NCI-H187 (cell line): ENCODE measurements at regions not wholly inside any gene's neighbourhood (a gene's known extent, or its start where the extent isn't known, plus 50 kb on each side); places are given as distances from the start of the nearest gene placed in this dataset.
"Not testable (repeated sequence)": the region's sequence is repeated elsewhere in the genome, so short reads cannot be mapped to it uniquely, and the experiment has no call there.

Experiments
- DNase-seq, 2 experiments: peaks; one replicate each; lab custom pipeline; 2025; lab: John Stamatoyannopoulos, UW

- not testable (repeated sequence) for DNase-seq
Observed at GRCh38 chr3:125810010-125810409, 159.0 kb upstream of the ROPN1B start.

DNA sequence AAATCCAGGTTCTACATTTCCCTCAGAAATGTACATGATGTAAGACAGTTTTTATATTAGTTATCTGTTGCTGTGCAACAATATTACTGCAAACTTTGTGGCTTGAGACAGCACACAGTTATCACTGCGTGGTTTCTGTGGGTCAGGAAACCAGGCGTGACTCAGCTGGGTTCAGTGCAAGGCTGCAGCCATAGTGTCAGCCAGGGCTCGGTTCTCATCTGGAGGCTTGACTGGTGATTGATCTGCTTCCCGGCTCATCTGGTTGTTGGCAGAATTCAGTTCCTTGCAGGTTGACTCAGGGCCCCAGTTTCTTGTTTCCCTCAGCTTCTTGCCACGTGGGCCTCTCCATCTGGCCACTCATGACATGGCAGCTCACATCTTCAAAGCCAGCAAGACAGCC lies 146.8 kb upstream of the ROPN1B start:
- DNase-seq = not testable (repeated sequence)

- DNase-seq = not testable (repeated sequence)
Observed at GRCh38 chr3:125831005-125831750, 137.8 kb upstream of the ROPN1B start.

DNA sequence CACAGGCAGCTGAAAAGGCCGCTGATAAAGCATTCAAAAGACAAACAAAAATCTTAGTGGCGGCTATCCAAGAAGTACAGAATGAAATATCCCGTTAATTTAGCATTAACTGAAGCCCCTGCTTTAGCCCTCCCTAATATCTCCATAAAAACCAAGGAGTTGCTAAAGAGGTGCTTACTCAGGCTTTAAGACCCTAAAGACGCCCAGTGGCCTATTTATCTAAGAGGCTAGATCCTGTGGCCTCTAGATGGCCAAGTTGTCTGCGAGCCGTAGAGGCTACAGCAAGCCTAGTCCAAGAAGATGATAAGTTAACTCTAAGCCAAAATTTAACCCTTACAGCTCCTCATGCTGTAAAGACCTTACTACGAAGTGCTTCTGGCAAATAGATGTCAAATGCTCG lies 133.4 kb upstream of the ROPN1B start:
- DNase-seq = not testable (repeated sequence)

DNA sequence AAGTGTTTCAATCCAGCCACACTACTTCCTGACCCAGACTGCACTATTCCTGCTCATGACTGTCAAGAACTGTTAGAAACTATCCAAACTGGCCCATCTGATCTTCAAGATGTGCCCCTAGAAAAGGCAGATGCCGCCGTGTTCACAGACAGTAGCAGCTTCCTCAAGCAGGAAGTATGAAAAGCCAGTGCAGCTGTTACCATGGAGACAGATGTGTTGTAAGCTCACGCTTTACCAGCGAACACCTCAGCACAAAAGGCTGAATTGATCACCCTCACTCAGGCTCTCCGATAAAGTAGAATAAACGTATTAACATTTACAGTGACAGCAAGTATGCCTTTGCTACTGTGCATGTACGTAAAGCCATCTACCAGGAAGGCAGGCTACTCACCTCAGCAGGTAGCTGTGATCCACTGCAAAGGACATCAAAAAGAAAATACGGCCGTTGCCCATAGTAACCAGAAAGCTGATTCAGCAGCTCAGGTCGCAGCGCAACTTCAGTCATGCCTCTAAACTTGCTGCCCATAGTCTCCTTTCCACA lies 132.9 kb upstream of the ROPN1B start:
- not testable (repeated sequence) for DNase-seq

GRCh38 chr3:125836786-125837185 lies 132.2 kb upstream of the ROPN1B start:
- DNase-seq = not testable (repeated sequence)

DNA sequence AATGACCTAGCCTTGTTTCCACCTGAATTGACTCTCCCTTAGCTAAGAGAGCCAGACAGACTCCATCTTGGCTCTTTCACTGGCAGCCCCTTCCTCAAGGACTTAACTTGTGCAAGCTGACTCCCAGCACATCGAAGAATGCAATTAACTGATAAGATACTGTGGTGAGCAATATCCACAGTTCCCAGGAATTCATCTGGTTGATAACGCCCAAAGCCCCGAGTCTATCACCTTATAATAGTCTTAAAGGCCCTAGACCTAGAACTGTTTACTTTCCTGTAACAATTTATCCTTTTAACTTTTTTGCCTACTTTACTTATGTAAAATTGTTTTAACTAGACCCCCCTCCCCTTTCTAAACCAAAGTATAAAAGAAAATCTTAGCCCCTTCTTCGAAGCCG lies 130.1 kb upstream of the ROPN1B start:
- not testable (repeated sequence) for DNase-seq

DNA sequence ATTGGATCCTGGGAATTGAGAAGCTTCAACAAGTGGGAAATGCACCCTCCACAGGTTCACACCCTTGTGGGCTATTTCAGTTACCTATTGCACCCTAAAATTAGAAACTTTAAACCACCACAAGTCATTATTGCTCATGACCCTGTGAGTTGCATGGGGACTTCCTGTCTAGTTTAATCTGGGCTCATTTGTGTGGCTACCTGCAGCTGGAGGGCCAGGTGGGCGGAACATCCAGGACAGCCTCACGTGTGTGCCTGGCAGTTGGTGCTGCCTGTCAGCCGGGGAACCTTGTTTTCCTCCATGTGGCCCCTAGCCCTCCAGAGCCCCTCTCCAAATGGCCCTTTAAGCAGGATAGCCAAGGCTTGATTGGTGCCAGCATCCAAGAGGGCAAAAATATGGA lies 128.5 kb upstream of the ROPN1B start:
- not testable (repeated sequence) for DNase-seq

DNA sequence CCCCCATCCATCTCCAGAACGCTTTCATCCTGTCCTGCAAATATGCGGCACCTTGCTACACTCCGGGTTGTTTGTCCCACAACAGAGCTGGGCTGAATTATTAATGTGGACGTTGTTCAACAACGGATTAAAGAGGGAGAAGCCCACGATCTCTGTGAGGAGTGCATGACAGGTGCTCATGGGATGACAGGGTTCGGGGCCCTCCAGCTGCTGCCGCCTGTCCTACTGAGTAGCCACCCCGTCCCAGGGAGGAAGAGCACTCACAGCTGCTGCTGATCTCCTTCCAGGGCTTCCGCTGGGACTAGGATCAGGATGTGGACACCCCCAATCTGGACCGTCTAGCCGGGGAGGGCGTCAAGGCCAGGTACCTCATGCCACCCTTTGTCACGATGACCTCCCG lies 121.0 kb upstream of the ROPN1B start:
- DNase-seq = not testable (repeated sequence)

DNA sequence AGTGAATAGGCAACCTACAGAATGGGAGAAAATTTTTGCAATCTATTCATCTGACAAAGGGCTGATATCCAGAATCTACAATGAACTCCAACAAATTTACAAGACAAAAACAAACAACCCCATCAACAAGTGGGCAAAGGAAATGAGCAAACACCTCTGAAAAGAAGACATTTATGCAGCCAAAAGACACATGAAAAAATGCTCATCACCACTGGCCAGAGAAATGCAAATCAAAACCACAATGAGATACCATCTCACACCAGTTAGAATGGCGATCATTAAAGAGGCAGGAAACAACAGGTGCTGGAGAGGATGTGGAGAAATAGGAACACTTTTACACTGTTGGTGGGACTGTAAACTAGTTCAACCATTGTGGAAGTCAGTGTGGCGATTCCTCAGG lies 114.0 kb upstream of the ROPN1B start:
- DNase-seq = not testable (repeated sequence)

DNA sequence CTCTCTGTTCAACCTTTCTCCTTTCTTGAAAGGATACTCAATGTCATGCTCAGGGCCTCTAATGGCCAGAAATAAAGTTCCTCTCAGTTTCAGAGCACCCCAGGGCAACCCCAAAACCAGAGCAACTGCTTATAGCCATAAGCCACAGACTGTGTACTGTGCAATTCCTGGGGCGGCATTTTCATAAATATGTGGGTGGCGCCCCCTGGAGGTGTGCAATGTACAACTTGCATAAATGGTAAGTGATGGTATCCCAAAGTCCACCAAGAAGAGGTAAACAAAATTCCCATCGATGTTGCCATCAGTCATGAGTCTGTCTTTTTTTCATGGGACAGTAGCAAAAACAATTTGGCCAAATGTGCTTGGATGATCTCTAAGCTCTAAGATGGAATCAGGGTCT lies 108.4 kb upstream of the ROPN1B start:
- not testable (repeated sequence) for DNase-seq

- not testable (repeated sequence) for DNase-seq
Observed at GRCh38 chr3:125862841-125863254, 106.1 kb upstream of the ROPN1B start.

DNA sequence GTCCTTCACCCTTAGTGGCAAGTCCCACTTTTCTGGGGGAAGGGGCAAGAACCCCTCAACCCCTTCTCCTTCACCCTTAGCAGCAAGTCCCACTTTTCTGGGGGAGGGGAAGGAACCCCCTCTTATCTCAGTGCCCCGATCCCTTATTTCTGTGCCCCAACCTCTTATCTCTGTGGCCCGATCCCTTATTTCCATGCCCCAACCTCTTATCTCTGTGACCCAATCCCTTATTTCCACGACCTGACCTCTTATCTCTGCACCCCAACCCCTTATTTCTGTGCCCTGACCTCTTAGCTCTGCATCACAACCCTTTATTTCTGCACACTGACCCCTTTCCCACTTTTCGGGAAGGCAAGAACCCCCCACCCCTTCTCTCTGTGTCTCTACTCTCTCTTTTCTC lies 104.4 kb upstream of the ROPN1B start:
- not testable (repeated sequence) for DNase-seq

DNA sequence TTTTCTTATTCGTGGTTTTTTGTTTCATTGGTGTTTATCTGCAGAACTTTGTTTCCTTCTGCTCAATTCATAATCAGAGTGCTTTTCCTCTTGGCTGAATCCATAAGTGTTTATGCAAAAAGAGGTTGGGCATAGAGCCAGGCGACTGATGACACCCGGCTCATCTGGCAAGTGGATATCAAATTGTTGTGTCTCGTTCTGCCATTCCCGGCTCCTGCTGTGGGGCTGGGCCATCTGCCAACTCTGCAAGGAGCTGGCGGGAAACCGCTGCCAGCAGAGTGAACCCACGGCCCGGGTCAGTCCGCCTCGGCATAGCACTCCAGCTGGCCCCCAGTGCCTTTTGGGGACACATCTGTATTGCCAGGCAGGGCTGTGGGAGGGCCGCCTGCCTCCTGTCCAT lies 83.0 kb upstream of the ROPN1B start:
- DNase-seq = peak; percentile 72 to 83

DNA sequence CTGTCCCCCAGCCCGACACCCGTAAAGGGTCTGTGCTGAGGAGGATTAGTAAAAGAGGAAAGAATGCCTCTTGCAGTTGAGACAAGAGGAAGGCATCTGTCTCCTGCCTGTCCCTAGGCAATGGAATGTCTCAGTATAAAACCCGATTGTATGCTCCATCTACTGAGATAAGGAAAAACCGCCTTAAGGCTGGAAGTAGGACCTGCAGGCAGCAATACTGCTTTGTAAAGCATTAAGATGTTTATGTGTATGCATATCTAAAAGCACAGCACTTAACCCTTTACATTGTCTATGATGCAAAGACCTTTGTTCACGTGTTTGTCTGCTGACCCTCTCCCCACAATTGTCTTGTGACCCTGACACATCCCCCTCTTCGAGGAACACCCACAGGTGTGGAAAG lies 69.8 kb upstream of the ROPN1B start:
- not testable (repeated sequence) for DNase-seq

GRCh38 chr3:125901473-125901872 lies 67.5 kb upstream of the ROPN1B start:
- DNase-seq = not testable (repeated sequence)

DNA sequence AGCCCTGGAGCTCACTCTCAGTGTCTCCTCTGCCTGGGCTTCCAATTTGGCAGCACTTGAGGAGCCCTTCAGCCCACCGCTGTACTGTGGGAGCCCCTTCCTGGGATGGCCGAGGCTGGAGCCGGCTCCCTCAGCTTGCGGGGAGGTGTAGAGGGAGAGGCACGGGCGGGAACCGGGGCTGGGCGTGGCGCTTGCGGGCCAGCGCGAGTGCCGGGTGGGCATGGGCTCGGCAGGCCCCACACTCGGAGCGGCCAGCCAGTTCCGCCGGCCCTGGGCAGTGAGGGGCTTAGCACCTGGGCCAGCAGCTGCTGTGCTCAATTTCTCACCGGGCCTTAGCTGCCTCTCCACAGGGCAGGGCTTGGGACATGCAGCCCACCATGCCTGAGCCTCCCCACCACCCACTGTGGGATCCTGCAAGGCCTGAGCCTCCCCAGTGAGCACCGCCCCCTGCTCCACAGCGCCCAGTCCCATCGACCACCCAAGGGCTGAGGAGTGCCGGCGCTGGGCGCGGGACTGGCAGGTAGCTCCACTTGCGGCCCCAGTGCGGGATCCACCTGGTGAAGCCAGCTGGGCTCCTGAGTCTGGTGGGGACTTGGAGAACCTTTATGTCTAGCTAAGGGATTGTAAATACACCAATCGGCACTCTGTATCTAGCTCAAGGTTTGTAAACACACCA lies 65.1 kb upstream of the ROPN1B start:
- DNase-seq = not testable (repeated sequence)

DNA sequence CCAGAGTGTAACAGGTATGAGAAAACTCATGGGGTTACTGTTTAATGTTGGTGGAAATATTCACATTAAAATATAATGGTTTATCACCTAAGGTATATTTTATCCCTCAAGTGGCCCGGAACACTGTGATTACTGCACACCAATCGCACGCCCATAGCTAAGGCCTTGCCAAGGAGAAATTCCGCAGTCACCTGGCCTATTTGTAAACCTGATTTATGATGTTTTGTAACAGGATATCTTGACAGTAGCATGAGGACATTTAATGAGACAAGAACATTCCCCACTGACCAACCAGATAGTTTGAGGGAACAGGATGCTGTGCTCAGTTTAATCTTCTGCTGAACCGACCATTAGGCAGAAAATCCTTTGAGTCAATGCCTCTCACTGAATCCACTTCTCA lies 61.7 kb upstream of the ROPN1B start:
- not testable (repeated sequence) for DNase-seq

DNA sequence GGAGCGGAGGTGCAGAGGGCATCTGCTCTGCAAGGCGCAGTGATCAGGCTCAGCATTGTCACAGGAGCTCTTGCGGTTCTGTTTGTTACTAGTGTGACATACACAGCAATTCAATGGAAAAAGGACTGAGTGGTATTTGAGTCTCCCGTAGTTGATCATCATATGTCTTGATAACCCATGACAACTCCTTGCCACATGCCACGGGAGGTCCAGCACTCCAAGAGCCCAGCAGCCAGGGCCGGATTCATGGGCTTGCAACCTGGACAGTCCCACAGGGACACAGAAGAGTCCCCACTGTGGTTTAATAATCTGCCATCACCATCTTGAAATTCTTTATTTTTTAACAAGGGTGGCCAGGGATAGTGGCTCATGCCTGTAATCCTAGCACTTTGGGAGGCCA lies 58.1 kb upstream of the ROPN1B start:
- DNase-seq = not testable (repeated sequence)

DNA sequence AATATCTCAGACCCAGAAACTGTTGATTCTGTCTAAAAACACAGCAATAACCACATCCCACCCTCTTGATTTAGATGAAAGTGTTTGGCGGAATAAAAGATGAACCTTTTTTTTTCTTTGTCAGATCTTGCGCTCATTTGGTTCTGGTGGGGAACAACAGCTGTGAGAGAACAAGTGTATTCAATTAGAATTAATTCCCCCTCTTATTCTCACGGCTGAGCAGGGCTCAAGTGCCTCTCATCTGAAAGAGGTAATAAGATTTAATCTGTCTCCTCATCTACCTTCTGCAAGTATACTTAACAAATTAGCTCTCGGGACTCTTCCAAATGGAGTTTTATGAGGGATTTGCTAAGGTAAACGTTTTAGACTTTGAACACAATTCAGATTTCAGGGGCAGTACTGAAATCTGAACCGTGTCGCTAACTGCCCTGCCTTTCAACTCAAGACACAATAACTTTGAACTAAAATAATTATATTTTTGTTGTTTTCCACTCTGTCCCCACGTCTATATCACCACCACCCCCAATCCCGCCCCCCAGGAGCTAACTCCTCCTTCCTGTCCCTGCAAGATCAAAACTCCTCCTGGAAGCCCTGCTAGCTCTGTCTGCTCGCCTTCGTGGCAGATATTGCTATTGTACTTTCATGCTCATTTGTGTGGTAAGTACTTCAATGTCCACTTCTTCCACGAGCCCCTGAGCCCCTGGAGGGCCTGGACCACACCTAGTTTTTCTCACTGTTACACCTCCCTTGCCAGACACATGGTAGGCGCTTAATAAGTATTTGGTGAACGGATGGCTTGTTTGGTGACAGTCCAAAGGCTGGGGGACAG lies 54.2 kb upstream of the ROPN1B start:
- not testable (repeated sequence) for DNase-seq

DNA sequence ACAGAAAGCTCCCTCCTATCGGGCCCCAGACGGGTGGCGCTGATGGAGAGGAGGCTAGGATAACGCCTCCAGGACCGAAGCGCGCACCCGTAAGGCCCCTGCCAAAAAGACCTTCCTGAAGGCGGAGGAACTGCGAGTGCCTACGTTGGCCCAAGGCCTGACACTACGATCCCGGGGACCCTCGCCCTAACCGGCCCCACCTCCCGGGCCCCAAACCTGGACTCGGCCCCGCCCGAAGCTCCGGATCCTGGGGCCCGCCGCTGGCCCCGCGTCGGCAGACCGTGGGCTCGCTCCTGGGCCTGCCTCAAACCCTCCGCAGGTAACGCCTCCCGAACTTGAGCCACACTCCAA lies 53.6 kb upstream of the ROPN1B start:
- not testable (repeated sequence) for DNase-seq

- peak; percentile 96 to 98 for DNase-seq
Observed at GRCh38 chr3:125915792-125916375, 53.1 kb upstream of the ROPN1B start.
